K562 (cell line): ENCODE measurements at regions not wholly inside any gene's neighbourhood (a gene's known extent, or its start where the extent isn't known, plus 50 kb on each side); places are given as distances from the start of the nearest gene placed in this dataset.

Experiments used
- ATAC-seq: fragments of 200-7000 bp; cut with Tn5 transposase; 3 replicates; pipeline ENCODE4 v1.9.1; 2020; ENCODE audit warnings: moderate library complexity
- BruUV-seq: library from RNA; stranded (reverse); fragments of 400-500 nt; replicated peaks from 2 replicates; lab custom pipeline; 2021; lab: Mats Ljungman, UMichigan
- CTCF ChIA-PET: fragments of 300-600 bp; formaldehyde crosslinking; extraction: SDS; loops from one replicate; lab custom pipeline; 2021; ENCODE audit warnings: low intra/inter-chr PET ratio; lab: Yijun Ruan, JAX
- POLR2A ChIA-PET: fragments of 300-600, 350-650 bp; sonication (Branson Sonifier 250); formaldehyde crosslinking; extraction: SDS; loops from one replicate; lab custom pipeline; 2021; ENCODE audit warnings: antibody characterized with exemption, inconsistent platforms; lab: Yijun Ruan, JAX
- DNase-seq, 4 experiments: peaks; one replicate each; pipeline versions ENCODE4 v3.0.0 to v3.0.0-alpha.2; 2011 to 2018; ENCODE audit warnings: low spot score in 3 of 4, mixed read lengths in 3 of 4; ENCODE audit errors: extremely low read depth in 1 of 4
- FAIRE-seq: peaks from 2 replicates; lab custom pipeline; 2011; peaks lifted over from hg19 to GRCh38; lab: Jason Lieb, UNC
- H2AFZ ChIP-seq: 2 replicates; pipeline ENCODE4 v1.6.0; 2011; ENCODE audit warnings: low read depth, low read length, control low read depth, inconsistent platforms
- H3K27ac ChIP-seq: fragments of 200-600 bp; 3 replicates; pipeline ENCODE4 v1.8.0; 2011; ENCODE audit warnings: low read depth, mild to moderate bottlenecking, control low read depth, inconsistent platforms, low read length, moderate library complexity, mixed read lengths; ENCODE audit errors: extremely low read depth
- H3K27me3 ChIP-seq, 2 experiments: fragments of 300-600 bp in 1 of 2; 2 replicates in 1 of 2; 3 replicates in 1 of 2; pipeline versions ENCODE4 v1.6.0 to v1.8.0; 2011; ENCODE audit warnings: inconsistent platforms in 2 of 2, low read length in 2 of 2, mild to moderate bottlenecking in 1 of 2, mixed read lengths in 1 of 2, moderate library complexity in 1 of 2; ENCODE audit not compliant: control insufficient read depth in 2 of 2, insufficient read depth in 2 of 2
- H3K36me3 ChIP-seq: fragments of 300-600 bp; 3 replicates; pipeline ENCODE4 v1.8.0; 2011; ENCODE audit warnings: mild to moderate bottlenecking, low read length, inconsistent platforms; ENCODE audit not compliant: control insufficient read depth, insufficient read depth
- H3K4me1 ChIP-seq, 2 experiments: fragments of 200-600 bp in 1 of 2; replicated peaks in 1 of 2; 2 replicates in 1 of 2; 3 replicates in 1 of 2; pipeline versions ENCODE4 v1.5.1 to v1.8.0; 2011; ENCODE audit warnings: inconsistent platforms in 2 of 2, low read length in 2 of 2, mild to moderate bottlenecking in 1 of 2, mixed read lengths in 1 of 2, moderate library complexity in 1 of 2; ENCODE audit not compliant: control insufficient read depth in 2 of 2, insufficient read depth in 2 of 2
- H3K4me2 ChIP-seq: 2 replicates; pipeline ENCODE4 v1.6.1; 2011; ENCODE audit warnings: low read length, control low read depth, inconsistent platforms, mixed read lengths; ENCODE audit not compliant: insufficient read depth
- H3K4me3 ChIP-seq: fragments of 200-600 bp; sonication (generic), shearing (Covaris generic); 2 replicates; pipeline ENCODE4 v1.5.1; 2016; ENCODE audit warnings: control low read depth, inconsistent platforms
- H3K79me2 ChIP-seq: fragments of 200-600 bp; 3 replicates; pipeline ENCODE4 v1.8.0; 2011; ENCODE audit warnings: low read length, inconsistent platforms; ENCODE audit not compliant: control insufficient read depth, insufficient read depth
- H3K9ac ChIP-seq, 2 experiments: 2 replicates each; pipeline versions ENCODE4 v1.6.0 to v1.6.1; 2011; ENCODE audit warnings: low read depth in 2 of 2, low read length in 2 of 2, control low read depth in 1 of 2, inconsistent platforms in 1 of 2, mild to moderate bottlenecking in 1 of 2, mixed read lengths in 1 of 2; ENCODE audit not compliant: insufficient read depth in 1 of 2
- H3K9me1 ChIP-seq: one replicate; pipeline ENCODE4 v1.6.0; 2011; ENCODE audit warnings: inconsistent platforms, mild to moderate bottlenecking, low read length, moderate library complexity; ENCODE audit not compliant: control insufficient read depth, insufficient read depth
- H3K9me3 ChIP-seq: replicated peaks from 2 replicates; pipeline ENCODE4 v1.5.1; 2011; ENCODE audit warnings: low read depth, low read length, inconsistent platforms; ENCODE audit not compliant: control insufficient read depth, insufficient read depth
- H4K20me1 ChIP-seq: replicated peaks from 2 replicates; pipeline ENCODE4 v1.6.1; 2011; ENCODE audit warnings: low read length, inconsistent platforms, mixed read lengths; ENCODE audit not compliant: control insufficient read depth, insufficient read depth
- NFYB ChIP-seq: IDR thresholded peaks from 2 replicates; pipeline ENCODE4 v1.6.1; 2011; ENCODE audit warnings: mild to moderate bottlenecking, moderate library complexity; ENCODE audit not compliant: insufficient read length; ENCODE audit errors: extremely low read depth
- RAD21 ChIP-seq, 2 experiments: fragments of 250-450 bp in 1 of 2; fragments of 450-650 bp in 1 of 2; sonication (Bioruptor Pico) in 1 of 2; formaldehyde crosslinking in 1 of 2; IDR thresholded peaks in 1 of 2; conservative IDR thresholded peaks in 1 of 2; 2 replicates each; pipeline versions ENCODE4 v1.4.0 to v1.8.0; 2020 to 2022; ENCODE audit warnings: mild to moderate bottlenecking in 2 of 2, moderate library complexity in 1 of 2
- SAFB2 ChIP-seq: fragments of 200-400 bp; formaldehyde crosslinking; IDR thresholded peaks from 2 replicates; pipeline ENCODE4 v1.6.1; 2018; ENCODE audit warnings: borderline replicate concordance, low read length, low read depth, moderate library complexity; ENCODE audit not compliant: severe bottlenecking
- ZNF77 ChIP-seq: fragments of 250-450 bp; sonication (Bioruptor Pico); IDR thresholded peaks from 2 replicates; pipeline ENCODE4 v1.5.0; 2020
- WGBS: fragments of 100-300 bp; shearing (Covaris generic); methylation state at CpG from one replicate; pipeline ENCODE4 v1.1.6; 2016; ENCODE audit warnings: low coverage, mixed read lengths; ENCODE audit not compliant: insufficient coverage; ENCODE audit errors: missing lambda C conversion rate; 5-methylcytosine and 5-hydroxymethylcytosine counted together
- in situ Hi-C: fragments of 300-500 bp; cut with MboI; formaldehyde crosslinking; loops from 4 replicates; pipeline ENCODE4 v1.15.0; 2018; ENCODE audit warnings: inconsistent platforms, mixed read lengths
- intact Hi-C: fragments of 100-400 bp; cut with micrococcal nuclease; formaldehyde crosslinking; loops from 2 replicates; pipeline ENCODE4 v1.14.2; 2022
- TF ChIP-seq, protein P1 (sequence below), 3 experiments: IDR thresholded peaks in 2 of 3; conservative IDR thresholded peaks in 1 of 3; 2 replicates each; pipeline ENCODE4 v1.5.1; 2011 to 2012; ENCODE audit warnings: low read length in 3 of 3, mild to moderate bottlenecking in 3 of 3, control low read depth in 2 of 3, improper control_type of control experiment in 1 of 3, inconsistent platforms in 1 of 3, low read depth in 1 of 3, mixed read lengths in 1 of 3, moderate library complexity in 1 of 3; ENCODE audit not compliant: insufficient read depth in 2 of 3
- TF ChIP-seq, protein P2 (sequence below): fragments of 450-650 bp; IDR thresholded peaks from 2 replicates; pipeline ENCODE4 v1.6.1; 2018; ENCODE audit not compliant: partially characterized antibody

DNA sequence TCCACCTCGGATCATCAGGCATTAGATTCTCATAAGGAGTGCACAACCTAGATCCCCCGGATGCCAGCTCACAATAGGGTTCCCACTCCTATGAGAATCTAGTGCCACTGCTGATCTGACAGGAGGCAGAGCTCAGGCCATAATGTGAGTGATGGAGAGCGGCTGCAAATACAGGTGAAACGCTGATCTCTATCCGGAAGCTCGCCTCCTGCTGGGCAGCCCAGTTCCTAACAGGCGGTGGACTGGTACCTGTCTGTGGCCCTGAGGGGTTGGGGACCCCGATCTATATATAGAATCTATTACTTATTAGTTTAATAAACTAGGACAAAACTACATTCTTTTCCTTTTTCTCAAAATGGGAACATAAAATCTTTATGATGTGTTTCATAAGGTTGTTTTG, 741.9 kb downstream of the RFPL4B start:
- ChIA-PET CTCF (no interaction called here), POLR2A (interaction anchor here (0.7 kb wide), 1 partner anchor 8 kb away, joined by 3 read pairs; no protein-coding TSS in a partner anchor)
- H3K27me3 ChIP-seq = no peaks in the 10 kb centered on the region
- no peak overlapping the region for H3K9ac ChIP-seq
- intact Hi-C loops = no loop called here
- in situ Hi-C loops = no loop called here
- no peak overlapping the region for H2AFZ ChIP-seq
- H3K9me3 ChIP-seq = no peaks in the 10 kb centered on the region
- H3K4me3 ChIP-seq = no peak overlapping the region
- H3K4me2 ChIP-seq = no peak overlapping the region
- H3K27ac ChIP-seq = no peak overlapping the region
- 0% methylated on average over 8 of the region's 8 CpGs for WGBS
- FAIRE-seq (peak; percentile 23), ATAC-seq (peak; percentile 70), DNase-seq (peak in 1 of 4 experiments; percentile 17)
- no TSS peak for BruUV-seq
- TF ChIP-seq, protein P1, sequence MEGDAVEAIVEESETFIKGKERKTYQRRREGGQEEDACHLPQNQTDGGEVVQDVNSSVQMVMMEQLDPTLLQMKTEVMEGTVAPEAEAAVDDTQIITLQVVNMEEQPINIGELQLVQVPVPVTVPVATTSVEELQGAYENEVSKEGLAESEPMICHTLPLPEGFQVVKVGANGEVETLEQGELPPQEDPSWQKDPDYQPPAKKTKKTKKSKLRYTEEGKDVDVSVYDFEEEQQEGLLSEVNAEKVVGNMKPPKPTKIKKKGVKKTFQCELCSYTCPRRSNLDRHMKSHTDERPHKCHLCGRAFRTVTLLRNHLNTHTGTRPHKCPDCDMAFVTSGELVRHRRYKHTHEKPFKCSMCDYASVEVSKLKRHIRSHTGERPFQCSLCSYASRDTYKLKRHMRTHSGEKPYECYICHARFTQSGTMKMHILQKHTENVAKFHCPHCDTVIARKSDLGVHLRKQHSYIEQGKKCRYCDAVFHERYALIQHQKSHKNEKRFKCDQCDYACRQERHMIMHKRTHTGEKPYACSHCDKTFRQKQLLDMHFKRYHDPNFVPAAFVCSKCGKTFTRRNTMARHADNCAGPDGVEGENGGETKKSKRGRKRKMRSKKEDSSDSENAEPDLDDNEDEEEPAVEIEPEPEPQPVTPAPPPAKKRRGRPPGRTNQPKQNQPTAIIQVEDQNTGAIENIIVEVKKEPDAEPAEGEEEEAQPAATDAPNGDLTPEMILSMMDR (IDR thresholded peaks at IDR 0.05 in 2 of 3, conservative IDR thresholded peaks at IDR 0.05 in 1 of 3; ENCODE audit: insufficient read depth in 2 of 3, low read depth in 1 of 3, low read length in 3 of 3) = peak; percentile 31 to 38 (median 32); a peak in 4 of 6 replicates
- peak in 1 of 2 experiments; percentile 38; a peak in 2 of 4 replicates for TF ChIP-seq RAD21 (CRISPR knock-in tag; conservative IDR thresholded peaks at IDR 0.05 in 1 of 2, IDR thresholded peaks at IDR 0.05 in 1 of 2)
- TF ChIP-seq NFYB = no peak
- no peaks in the 10 kb centered on the region for H3K9me1 ChIP-seq
- no peaks in the 10 kb centered on the region for H4K20me1 ChIP-seq
- no peaks in the 10 kb centered on the region for H3K4me1 ChIP-seq
- H3K79me2 ChIP-seq = no peaks in the 10 kb centered on the region
- H3K36me3 ChIP-seq = no peaks in the 10 kb centered on the region

DNA sequence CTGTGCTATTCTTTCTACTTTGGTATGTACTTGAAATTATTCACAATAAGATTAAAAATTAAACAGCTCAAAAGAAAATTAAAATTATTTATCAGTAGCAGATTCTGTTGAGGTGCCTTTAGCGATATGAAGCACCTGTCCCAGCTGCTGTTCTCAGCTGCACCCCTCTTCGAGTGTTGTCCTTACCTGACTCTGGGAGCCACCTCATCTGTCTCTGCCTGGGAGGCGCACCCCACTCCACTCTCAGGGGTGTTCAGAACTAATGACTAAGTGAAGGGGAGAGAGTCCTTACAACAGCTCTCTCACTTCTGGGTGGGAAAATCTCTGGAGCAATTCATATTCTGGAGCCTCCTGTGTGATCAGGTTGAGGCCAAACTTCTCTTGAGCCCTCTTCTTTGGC, 745.7 kb downstream of the RFPL4B start:
- no peak for DNase-seq
- H3K79me2 ChIP-seq = no peaks in the 10 kb centered on the region
- H3K9me3 ChIP-seq = no peaks in the 10 kb centered on the region; the same call in 1 of the 2 replicates
- no peak for FAIRE-seq
- TF ChIP-seq, protein P2, sequence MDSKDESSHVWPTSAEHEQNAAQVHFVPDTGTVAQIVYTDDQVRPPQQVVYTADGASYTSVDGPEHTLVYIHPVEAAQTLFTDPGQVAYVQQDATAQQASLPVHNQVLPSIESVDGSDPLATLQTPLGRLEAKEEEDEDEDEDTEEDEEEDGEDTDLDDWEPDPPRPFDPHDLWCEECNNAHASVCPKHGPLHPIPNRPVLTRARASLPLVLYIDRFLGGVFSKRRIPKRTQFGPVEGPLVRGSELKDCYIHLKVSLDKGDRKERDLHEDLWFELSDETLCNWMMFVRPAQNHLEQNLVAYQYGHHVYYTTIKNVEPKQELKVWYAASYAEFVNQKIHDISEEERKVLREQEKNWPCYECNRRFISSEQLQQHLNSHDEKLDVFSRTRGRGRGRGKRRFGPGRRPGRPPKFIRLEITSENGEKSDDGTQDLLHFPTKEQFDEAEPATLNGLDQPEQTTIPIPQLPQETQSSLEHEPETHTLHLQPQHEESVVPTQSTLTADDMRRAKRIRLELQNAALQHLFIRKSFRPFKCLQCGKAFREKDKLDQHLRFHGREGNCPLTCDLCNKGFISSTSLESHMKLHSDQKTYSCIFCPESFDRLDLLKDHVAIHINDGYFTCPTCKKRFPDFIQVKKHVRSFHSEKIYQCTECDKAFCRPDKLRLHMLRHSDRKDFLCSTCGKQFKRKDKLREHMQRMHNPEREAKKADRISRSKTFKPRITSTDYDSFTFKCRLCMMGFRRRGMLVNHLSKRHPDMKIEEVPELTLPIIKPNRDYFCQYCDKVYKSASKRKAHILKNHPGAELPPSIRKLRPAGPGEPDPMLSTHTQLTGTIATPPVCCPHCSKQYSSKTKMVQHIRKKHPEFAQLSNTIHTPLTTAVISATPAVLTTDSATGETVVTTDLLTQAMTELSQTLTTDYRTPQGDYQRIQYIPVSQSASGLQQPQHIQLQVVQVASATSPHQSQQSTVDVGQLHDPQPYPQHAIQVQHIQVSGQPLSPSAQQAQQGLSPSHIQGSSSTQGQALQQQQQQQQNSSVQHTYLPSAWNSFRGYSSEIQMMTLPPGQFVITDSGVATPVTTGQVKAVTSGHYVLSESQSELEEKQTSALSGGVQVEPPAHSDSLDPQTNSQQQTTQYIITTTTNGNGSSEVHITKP = peak; percentile 59
- TF ChIP-seq SAFB2 (no peak), ZNF77 (CRISPR knock-in tag) (no peak)
- H4K20me1 ChIP-seq = no peaks in the 10 kb centered on the region
- in situ Hi-C loops (no loop called here), intact Hi-C loops (no loop called here)
- ChIA-PET CTCF (no interaction called here), POLR2A (no interaction called here)
- BruUV-seq = no TSS peak
- no peak overlapping the region for H3K4me2 ChIP-seq
- H3K9me1 ChIP-seq = no peaks in the 10 kb centered on the region
- H3K4me3 ChIP-seq = no peak overlapping the region
- no peaks in the 10 kb centered on the region for H3K4me1 ChIP-seq
- no peak overlapping the region for H3K27ac ChIP-seq
- no peak for ATAC-seq
- no peak overlapping the region for H3K9ac ChIP-seq
- H3K27me3 ChIP-seq = no peaks in the 10 kb centered on the region
- H2AFZ ChIP-seq = no peak overlapping the region
- WGBS = 8% methylated on average over 3 of the region's 3 CpGs
- H3K36me3 ChIP-seq = no peaks in the 10 kb centered on the region
